HG03175 (cell line): ENCODE measurements at regions not wholly inside any gene's neighbourhood (a gene's known extent, or its start where the extent isn't known, plus 50 kb on each side); places are given as distances from the start of the nearest gene placed in this dataset.
"Not testable (repeated sequence)": the region's sequence is repeated elsewhere in the genome, so short reads cannot be mapped to it uniquely, and the experiment has no call there.

Source experiments
- ATAC-seq: cut with Tn5 transposase; IDR thresholded peaks from one replicate; pipeline ENCODE4 v1.9.1; 2021; ENCODE audit warnings: mild to moderate bottlenecking, moderate library complexity; ENCODE audit not compliant: unreplicated experiment

- no peak for ATAC-seq
These were observed 128.9 kb upstream of the TMEM164 start for GRCh38 chrX:109873983-109874382.

- no peak for ATAC-seq
These were observed 128.4 kb upstream of the TMEM164 start for GRCh38 chrX:109874548-109874947.

- no peak for ATAC-seq
These were observed 127.1 kb upstream of the TMEM164 start for GRCh38 chrX:109875831-109876230.

- ATAC-seq, result no peak
These were observed 124.7 kb upstream of the TMEM164 start for GRCh38 chrX:109878236-109878635.

GRCh38 chrX:109879991-109880390 is 122.9 kb upstream of the TMEM164 start:
- no peak for ATAC-seq

GRCh38 chrX:109880629-109881028 is 122.3 kb upstream of the TMEM164 start:
- peak; percentile 92 for ATAC-seq

GRCh38 chrX:109886122-109886761 is 116.7 kb upstream of the TMEM164 start:
- ATAC-seq, result no peak

- no peak for ATAC-seq
These were observed 113.5 kb upstream of the TMEM164 start for GRCh38 chrX:109889289-109890006.

- no peak for ATAC-seq
These were observed 112.6 kb upstream of the TMEM164 start for GRCh38 chrX:109890300-109890699.

- ATAC-seq, result peak; percentile 66
These were observed 111.9 kb upstream of the TMEM164 start for GRCh38 chrX:109890910-109891502.

- not testable (repeated sequence) for ATAC-seq
These were observed 106.9 kb upstream of the TMEM164 start for GRCh38 chrX:109896024-109896423.

- no peak for ATAC-seq
These were observed 100.2 kb upstream of the TMEM164 start for GRCh38 chrX:109902665-109903064.

GRCh38 chrX:109911046-109911445 is 91.9 kb upstream of the TMEM164 start:
- no peak for ATAC-seq

- ATAC-seq, result not testable (repeated sequence)
These were observed 89.9 kb upstream of the TMEM164 start for GRCh38 chrX:109912993-109913392.

- no peak for ATAC-seq
These were observed 88.6 kb upstream of the TMEM164 start for GRCh38 chrX:109914114-109914849.

- no peak for ATAC-seq
These were observed 84.2 kb upstream of the TMEM164 start for GRCh38 chrX:109918753-109919152.

- ATAC-seq, result no peak
These were observed 82.6 kb upstream of the TMEM164 start for GRCh38 chrX:109920325-109920724.

GRCh38 chrX:109920868-109921267 is 82.0 kb upstream of the TMEM164 start:
- ATAC-seq, result no peak

- no peak for ATAC-seq
These were observed 80.7 kb upstream of the TMEM164 start for GRCh38 chrX:109922190-109922589.

- not testable (repeated sequence) for ATAC-seq
These were observed 77.9 kb upstream of the TMEM164 start for GRCh38 chrX:109925003-109925402.

- no peak for ATAC-seq
These were observed 77.3 kb upstream of the TMEM164 start for GRCh38 chrX:109925656-109926055.
